ENCODE measurements at regions not wholly inside any gene's neighbourhood (a gene's known extent, or its start where the extent isn't known, plus 50 kb on each side); places are given as distances from the start of the nearest gene placed in this dataset.
"Not testable (repeated sequence)": the region's sequence is repeated elsewhere in the genome, so short reads cannot be mapped to it uniquely, and the experiment has no call there.

DNA sequence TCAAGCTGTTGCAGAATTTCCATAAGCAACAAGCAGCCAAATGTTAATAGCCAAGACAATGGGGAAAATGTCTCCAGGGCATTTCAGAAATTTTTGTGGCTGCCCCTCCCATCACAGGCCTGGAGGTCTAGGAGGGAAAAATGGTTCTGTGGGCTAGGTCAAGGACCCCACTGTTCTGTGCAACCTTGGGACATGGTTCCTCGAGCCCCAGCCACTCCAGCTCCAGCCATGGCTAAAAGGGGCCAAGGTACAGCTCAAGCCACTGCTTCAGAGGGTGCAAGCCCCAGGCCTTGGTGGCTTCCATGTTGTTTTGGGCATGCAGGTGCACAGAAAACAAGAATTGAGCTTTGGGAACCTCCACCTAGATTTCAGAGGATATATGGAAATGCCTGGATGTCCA is 122.1 kb upstream of the OTOS start:
- not testable (repeated sequence) for TF ChIP-seq CTCF, POLR2A (IDR thresholded peaks at IDR 0.05)

All from heart left ventricle (tissue), 13 donors.